ENCODE measurements at regions not wholly inside any gene's neighbourhood (a gene's known extent, or its start where the extent isn't known, plus 50 kb on each side); places are given as distances from the start of the nearest gene placed in this dataset.

DNA sequence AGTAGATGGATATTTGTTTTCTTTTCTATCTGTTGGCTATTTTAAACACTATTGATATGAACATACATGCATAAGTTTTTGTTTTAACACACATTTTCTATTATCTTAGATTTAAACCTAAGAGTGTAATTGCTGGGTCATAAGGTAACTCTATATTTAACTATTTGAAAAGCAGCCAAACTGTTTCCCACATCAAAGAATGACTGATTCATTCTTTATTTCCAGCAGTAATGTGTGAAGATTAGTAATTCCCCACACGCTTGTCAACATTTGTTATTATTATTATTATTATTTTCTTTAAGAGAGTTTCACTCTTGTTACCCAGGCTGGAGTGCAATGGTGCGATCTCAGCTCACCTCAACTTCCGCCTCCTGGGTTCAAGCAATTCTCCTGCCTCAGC lies 1495.8 kb downstream of the EFNA5 start:
- TF ChIP-seq POLR2AphosphoS5 (IDR thresholded peaks at IDR 0.05; ENCODE audit: low read depth, low read length): no peak
- TF ChIP-seq, protein P1, sequence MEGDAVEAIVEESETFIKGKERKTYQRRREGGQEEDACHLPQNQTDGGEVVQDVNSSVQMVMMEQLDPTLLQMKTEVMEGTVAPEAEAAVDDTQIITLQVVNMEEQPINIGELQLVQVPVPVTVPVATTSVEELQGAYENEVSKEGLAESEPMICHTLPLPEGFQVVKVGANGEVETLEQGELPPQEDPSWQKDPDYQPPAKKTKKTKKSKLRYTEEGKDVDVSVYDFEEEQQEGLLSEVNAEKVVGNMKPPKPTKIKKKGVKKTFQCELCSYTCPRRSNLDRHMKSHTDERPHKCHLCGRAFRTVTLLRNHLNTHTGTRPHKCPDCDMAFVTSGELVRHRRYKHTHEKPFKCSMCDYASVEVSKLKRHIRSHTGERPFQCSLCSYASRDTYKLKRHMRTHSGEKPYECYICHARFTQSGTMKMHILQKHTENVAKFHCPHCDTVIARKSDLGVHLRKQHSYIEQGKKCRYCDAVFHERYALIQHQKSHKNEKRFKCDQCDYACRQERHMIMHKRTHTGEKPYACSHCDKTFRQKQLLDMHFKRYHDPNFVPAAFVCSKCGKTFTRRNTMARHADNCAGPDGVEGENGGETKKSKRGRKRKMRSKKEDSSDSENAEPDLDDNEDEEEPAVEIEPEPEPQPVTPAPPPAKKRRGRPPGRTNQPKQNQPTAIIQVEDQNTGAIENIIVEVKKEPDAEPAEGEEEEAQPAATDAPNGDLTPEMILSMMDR (IDR thresholded peaks at IDR 0.05): no peak
